HEK293 (cell line): ENCODE measurements at regions not wholly inside any gene's neighbourhood (a gene's known extent, or its start where the extent isn't known, plus 50 kb on each side); places are given as distances from the start of the nearest gene placed in this dataset.

Experiments used
- CTCF ChIP-seq: fragments of 450-650 bp; formaldehyde crosslinking; IDR thresholded peaks from 2 replicates; pipeline ENCODE4 v1.5.1; 2016; ENCODE audit warnings: missing biosample characterization, missing genetic modification characterization
- ELK4 ChIP-seq: IDR thresholded peaks from 2 replicates; pipeline ENCODE4 v1.6.1; 2011; ENCODE audit warnings: mild to moderate bottlenecking, low read depth, low read length, borderline replicate concordance
- ZNF174 ChIP-seq: fragments of 450-650 bp; formaldehyde crosslinking; IDR thresholded peaks from 2 replicates; pipeline ENCODE4 v1.5.0; 2017; ENCODE audit warnings: missing biosample characterization, mild to moderate bottlenecking, missing genetic modification characterization

GRCh38 chr3:59186725-59187124, 136.9 kb upstream of the CFAP20DC start:
- TF ChIP-seq ELK4: no peak
- no peak for TF ChIP-seq ZNF174 (tag by site-specific recombination)
- TF ChIP-seq CTCF (tag by site-specific recombination): no peak
